H9 (cell line): ENCODE measurements at regions not wholly inside any gene's neighbourhood (a gene's known extent, or its start where the extent isn't known, plus 50 kb on each side); places are given as distances from the start of the nearest gene placed in this dataset.

ENCODE experiments used
- DNase-seq: peaks from one replicate; pipeline ENCODE4 v3.0.0-alpha.2; 2017
- H2AFZ ChIP-seq: one replicate; pipeline ENCODE4 v1.6.1; 2013; ENCODE audit warnings: mild to moderate bottlenecking, low read length, control low read depth, moderate library complexity
- H2AK5ac ChIP-seq: 2 replicates; pipeline ENCODE4 v1.6.1; 2013; ENCODE audit warnings: low read length, control low read depth, mixed read lengths; ENCODE audit not compliant: insufficient read length
- H2BK120ac ChIP-seq: one replicate; pipeline ENCODE4 v1.6.1; 2013; ENCODE audit warnings: low read depth, mild to moderate bottlenecking, low read length, control low read depth, inconsistent platforms; ENCODE audit not compliant: poor library complexity, severe bottlenecking
- H2BK12ac ChIP-seq: 2 replicates; pipeline ENCODE4 v1.6.1; 2013; ENCODE audit warnings: low read length, control low read depth, mixed read lengths, low read depth; ENCODE audit not compliant: insufficient read length
- H2BK15ac ChIP-seq: 2 replicates; pipeline ENCODE4 v1.6.1; 2013; ENCODE audit warnings: low read depth, low read length, control low read depth
- H2BK20ac ChIP-seq: one replicate; pipeline ENCODE4 v1.6.1; 2013; ENCODE audit warnings: low read depth, mild to moderate bottlenecking, low read length, control low read depth, inconsistent platforms; ENCODE audit not compliant: poor library complexity, severe bottlenecking
- H2BK5ac ChIP-seq: 2 replicates; pipeline ENCODE4 v1.6.1; 2013; ENCODE audit warnings: low read length, control low read depth, mixed read lengths; ENCODE audit not compliant: insufficient read length
- H3K14ac ChIP-seq: 2 replicates; pipeline ENCODE4 v1.6.1; 2013; ENCODE audit warnings: low read length, control low read depth; ENCODE audit not compliant: insufficient read depth
- H3K18ac ChIP-seq: 2 replicates; pipeline ENCODE4 v1.6.1; 2013; ENCODE audit warnings: low read depth, mild to moderate bottlenecking, mixed read lengths, low read length, control low read depth; ENCODE audit not compliant: insufficient read length
- H3K23ac ChIP-seq: 2 replicates; pipeline ENCODE4 v1.6.1; 2013; ENCODE audit warnings: low read length, control low read depth, mixed read lengths, low read depth; ENCODE audit not compliant: insufficient read length
- H3K23me2 ChIP-seq: 2 replicates; pipeline ENCODE4 v1.6.1; 2013; ENCODE audit warnings: low read depth, mild to moderate bottlenecking, mixed read lengths, low read length, control low read depth; ENCODE audit not compliant: insufficient read length, poor library complexity, severe bottlenecking
- H3K27ac ChIP-seq: 2 replicates; pipeline ENCODE4 v1.5.1; 2013; ENCODE audit warnings: low read length, control low read depth, mixed read lengths, low read depth; ENCODE audit not compliant: insufficient read length
- H3K27me3 ChIP-seq: 2 replicates; pipeline ENCODE4 v1.6.1; 2013; ENCODE audit warnings: low read length, control low read depth, inconsistent platforms; ENCODE audit not compliant: insufficient read depth
- H3K4ac ChIP-seq: 2 replicates; pipeline ENCODE4 v1.6.1; 2013; ENCODE audit warnings: low read depth, mild to moderate bottlenecking, control low read depth, inconsistent platforms, low read length, moderate library complexity
- H3K4me1 ChIP-seq: 2 replicates; pipeline ENCODE4 v1.6.1; 2013; ENCODE audit warnings: low read length, control low read depth, inconsistent platforms; ENCODE audit not compliant: insufficient read depth
- H3K4me2 ChIP-seq: 2 replicates; pipeline ENCODE4 v1.6.1; 2013; ENCODE audit warnings: low read length, control low read depth, mixed read lengths; ENCODE audit not compliant: insufficient read length, insufficient read depth
- H3K56ac ChIP-seq: 2 replicates; pipeline ENCODE4 v1.6.1; 2013; ENCODE audit warnings: low read depth, mild to moderate bottlenecking, mixed read lengths, low read length, control low read depth; ENCODE audit not compliant: insufficient read length
- H3K79me1 ChIP-seq: 2 replicates; pipeline ENCODE4 v1.6.1; 2013; ENCODE audit warnings: low read depth, mild to moderate bottlenecking, moderate library complexity, low read length, control low read depth, inconsistent platforms; ENCODE audit not compliant: insufficient read depth, poor library complexity, severe bottlenecking
- H3K79me2 ChIP-seq: 2 replicates; pipeline ENCODE4 v1.6.1; 2013; ENCODE audit warnings: low read length, control low read depth, inconsistent platforms; ENCODE audit not compliant: insufficient read depth
- H3K9ac ChIP-seq: 2 replicates; pipeline ENCODE4 v1.6.1; 2013; ENCODE audit warnings: low read length, control low read depth, mixed read lengths; ENCODE audit not compliant: insufficient read length; ENCODE audit errors: extremely low read depth
- H3K9me3 ChIP-seq: one replicate; pipeline ENCODE4 v1.6.1; 2013; ENCODE audit warnings: low read depth, low read length, inconsistent platforms; ENCODE audit not compliant: control insufficient read depth
- H3T11ph ChIP-seq: one replicate; pipeline ENCODE4 v1.6.1; 2013; ENCODE audit warnings: mild to moderate bottlenecking, low read length, control low read depth, inconsistent platforms
- H4K20me1 ChIP-seq: one replicate; pipeline ENCODE4 v1.6.1; 2013; ENCODE audit not compliant: control insufficient read depth, insufficient read length, insufficient read depth
- H4K5ac ChIP-seq: 2 replicates; pipeline ENCODE4 v1.6.1; 2013; ENCODE audit warnings: low read depth, mild to moderate bottlenecking, mixed read lengths, low read length, control low read depth; ENCODE audit not compliant: insufficient read length
- H4K8ac ChIP-seq: replicated peaks from 2 replicates; pipeline ENCODE4 v1.6.1; 2013; ENCODE audit warnings: low read length, control low read depth, mixed read lengths, low read depth; ENCODE audit not compliant: insufficient read length
- H4K91ac ChIP-seq: 2 replicates; pipeline ENCODE4 v1.6.1; 2013; ENCODE audit warnings: low read depth, mild to moderate bottlenecking, moderate library complexity, mixed read lengths, low read length, control low read depth; ENCODE audit not compliant: insufficient read length
- H3K27ac Mint-ChIP-seq, 3 experiments: 2 replicates in 2 of 3; 3 replicates in 1 of 3; pipeline ENCODE4 v1.8.0; 2020 to 2021; ENCODE audit warnings: mixed read lengths in 3 of 3, mild to moderate bottlenecking in 1 of 3, moderate library complexity in 1 of 3
- H3K27me3 Mint-ChIP-seq: 2 replicates; pipeline ENCODE4 v1.8.0; 2021; ENCODE audit warnings: low read depth, mild to moderate bottlenecking, moderate library complexity, mixed read lengths
- H3K36me3 Mint-ChIP-seq, 3 experiments: 2 replicates in 2 of 3; 3 replicates in 1 of 3; pipeline ENCODE4 v1.8.0; 2020 to 2021; ENCODE audit warnings: low read depth in 3 of 3, mixed read lengths in 3 of 3; ENCODE audit not compliant: insufficient read depth in 1 of 3
- H3K4me1 Mint-ChIP-seq, 2 experiments: 2 replicates each; pipeline ENCODE4 v1.8.0; 2020; ENCODE audit warnings: mixed read lengths in 2 of 2
- H3K4me3 Mint-ChIP-seq, 2 experiments: 2 replicates in 1 of 2; 3 replicates in 1 of 2; pipeline ENCODE4 v1.8.0; 2020 to 2021; ENCODE audit warnings: mild to moderate bottlenecking in 2 of 2, mixed read lengths in 2 of 2, moderate library complexity in 1 of 2
- H3K9me3 Mint-ChIP-seq, 2 experiments: 2 replicates in 1 of 2; 3 replicates in 1 of 2; pipeline ENCODE4 v1.8.0; 2020; ENCODE audit warnings: mild to moderate bottlenecking in 2 of 2, mixed read lengths in 2 of 2, moderate library complexity in 1 of 2
- WGBS: extraction: QIAGEN DNeasy Blood & Tissue Kit; methylation state at CpG from one replicate; pipeline ENCODE4 v1.1.7; 2013; ENCODE audit warnings: missing lambda C conversion rate, low lambda C conversion rate, mixed read lengths; ENCODE audit not compliant: insufficient read length; ENCODE audit errors: extremely low coverage; 5-methylcytosine and 5-hydroxymethylcytosine counted together
- TF ChIP-seq, protein P1 (sequence below): fragments of 200-600 bp; sonication (generic); conservative IDR thresholded peaks from 3 replicates; pipeline ENCODE4 v1.8.0; 2021; ENCODE audit warnings: antibody characterized with exemption, mild to moderate bottlenecking

DNA sequence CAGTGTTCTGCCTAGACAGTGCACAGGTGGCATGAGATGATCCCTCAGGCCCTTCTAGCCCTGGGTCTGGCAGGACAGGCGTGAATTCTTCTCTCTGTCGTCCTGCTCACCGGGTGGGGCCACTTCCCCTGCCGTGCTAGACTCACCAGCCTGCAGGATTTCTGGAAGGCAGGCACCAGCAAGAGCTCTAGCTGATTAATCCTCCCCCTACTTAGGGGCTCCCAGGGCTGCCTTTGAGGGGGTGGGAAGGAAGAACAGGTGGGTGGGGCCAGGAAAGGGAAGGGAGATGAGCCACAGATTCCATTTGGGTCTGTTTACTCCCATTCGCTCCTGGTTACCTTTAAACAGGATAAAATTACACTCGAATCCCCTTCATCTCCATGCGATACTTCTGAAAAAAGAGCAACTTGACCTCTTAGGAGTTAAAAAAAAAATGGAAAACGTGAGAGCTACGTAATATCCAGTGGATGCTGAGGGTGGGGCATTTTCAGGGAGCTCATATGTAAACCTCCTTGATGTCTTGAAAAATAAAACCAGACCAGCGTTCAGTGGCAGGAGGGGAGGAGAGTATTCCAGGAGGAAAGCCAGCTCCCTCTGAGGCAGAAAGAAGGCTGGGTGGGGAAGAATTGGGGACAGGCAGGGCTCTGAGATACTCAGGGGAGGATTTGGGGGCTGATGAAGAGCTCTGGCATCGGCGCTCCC lies 665.5 kb downstream of the PTPRU start:
- TF ChIP-seq, protein P1, sequence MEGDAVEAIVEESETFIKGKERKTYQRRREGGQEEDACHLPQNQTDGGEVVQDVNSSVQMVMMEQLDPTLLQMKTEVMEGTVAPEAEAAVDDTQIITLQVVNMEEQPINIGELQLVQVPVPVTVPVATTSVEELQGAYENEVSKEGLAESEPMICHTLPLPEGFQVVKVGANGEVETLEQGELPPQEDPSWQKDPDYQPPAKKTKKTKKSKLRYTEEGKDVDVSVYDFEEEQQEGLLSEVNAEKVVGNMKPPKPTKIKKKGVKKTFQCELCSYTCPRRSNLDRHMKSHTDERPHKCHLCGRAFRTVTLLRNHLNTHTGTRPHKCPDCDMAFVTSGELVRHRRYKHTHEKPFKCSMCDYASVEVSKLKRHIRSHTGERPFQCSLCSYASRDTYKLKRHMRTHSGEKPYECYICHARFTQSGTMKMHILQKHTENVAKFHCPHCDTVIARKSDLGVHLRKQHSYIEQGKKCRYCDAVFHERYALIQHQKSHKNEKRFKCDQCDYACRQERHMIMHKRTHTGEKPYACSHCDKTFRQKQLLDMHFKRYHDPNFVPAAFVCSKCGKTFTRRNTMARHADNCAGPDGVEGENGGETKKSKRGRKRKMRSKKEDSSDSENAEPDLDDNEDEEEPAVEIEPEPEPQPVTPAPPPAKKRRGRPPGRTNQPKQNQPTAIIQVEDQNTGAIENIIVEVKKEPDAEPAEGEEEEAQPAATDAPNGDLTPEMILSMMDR: no peak
- Mint-ChIP-seq H3K4me1 (peaks cover 22 to 31% of the 10 kb centered on the region in 2 experiments), H3K9me3 (no peaks in the 10 kb centered on the region), H3K27me3 (peaks cover 1% of the 10 kb centered on the region), H3K4me3 (peak overlapping the region in 1 of 2 experiments; percentile 0; a peak in 1 of 5 replicates), H3K27ac (peak overlapping the region; percentile 26 to 63 (median 34); a peak in 4 of 7 replicates), H3K36me3 (no peaks in the 10 kb centered on the region)
- H3K4ac ChIP-seq: no peak overlapping the region
- H2BK5ac ChIP-seq: no peak overlapping the region
- H3K9me3 ChIP-seq: no peaks in the 10 kb centered on the region
- no peak overlapping the region for H2BK20ac ChIP-seq
- H4K5ac ChIP-seq: no peak overlapping the region
- no peak overlapping the region for H2AK5ac ChIP-seq
- no peak overlapping the region for H3K27ac ChIP-seq
- no peak overlapping the region for H2AFZ ChIP-seq
- H3K4me2 ChIP-seq: no peak overlapping the region
- H4K8ac ChIP-seq: no peak overlapping the region
- H3K23ac ChIP-seq: no peak overlapping the region
- H3K14ac ChIP-seq: no peak overlapping the region; the same call in 1 of the 2 replicates
- H3K4me1 ChIP-seq: no peaks in the 10 kb centered on the region; the same call in 1 of the 2 replicates
- no peaks in the 10 kb centered on the region for H3K27me3 ChIP-seq
- no peak overlapping the region for H2BK15ac ChIP-seq
- H3K23me2 ChIP-seq: no peaks in the 10 kb centered on the region
- no peaks in the 10 kb centered on the region for H3K79me2 ChIP-seq
- H2BK120ac ChIP-seq: no peak overlapping the region
- H4K91ac ChIP-seq: no peak overlapping the region
- H3K9ac ChIP-seq: no peak overlapping the region
- no peak overlapping the region for H3K18ac ChIP-seq
- peak; percentile 49 for DNase-seq
- no peaks in the 10 kb centered on the region for H4K20me1 ChIP-seq
- WGBS: no CpG with 5 or more reads among the region's 12 CpGs
- H3K56ac ChIP-seq: no peak overlapping the region
- H3T11ph ChIP-seq: no peak overlapping the region
- no peaks in the 10 kb centered on the region for H3K79me1 ChIP-seq
- no peak overlapping the region for H2BK12ac ChIP-seq
